ENCODE measurements at regions not wholly inside any gene's neighbourhood (a gene's known extent, or its start where the extent isn't known, plus 50 kb on each side); places are given as distances from the start of the nearest gene placed in this dataset.

GRCh38 chr10:8978100-8978499, 923.6 kb downstream of the GATA3 start:
- TF ChIP-seq, protein P1, sequence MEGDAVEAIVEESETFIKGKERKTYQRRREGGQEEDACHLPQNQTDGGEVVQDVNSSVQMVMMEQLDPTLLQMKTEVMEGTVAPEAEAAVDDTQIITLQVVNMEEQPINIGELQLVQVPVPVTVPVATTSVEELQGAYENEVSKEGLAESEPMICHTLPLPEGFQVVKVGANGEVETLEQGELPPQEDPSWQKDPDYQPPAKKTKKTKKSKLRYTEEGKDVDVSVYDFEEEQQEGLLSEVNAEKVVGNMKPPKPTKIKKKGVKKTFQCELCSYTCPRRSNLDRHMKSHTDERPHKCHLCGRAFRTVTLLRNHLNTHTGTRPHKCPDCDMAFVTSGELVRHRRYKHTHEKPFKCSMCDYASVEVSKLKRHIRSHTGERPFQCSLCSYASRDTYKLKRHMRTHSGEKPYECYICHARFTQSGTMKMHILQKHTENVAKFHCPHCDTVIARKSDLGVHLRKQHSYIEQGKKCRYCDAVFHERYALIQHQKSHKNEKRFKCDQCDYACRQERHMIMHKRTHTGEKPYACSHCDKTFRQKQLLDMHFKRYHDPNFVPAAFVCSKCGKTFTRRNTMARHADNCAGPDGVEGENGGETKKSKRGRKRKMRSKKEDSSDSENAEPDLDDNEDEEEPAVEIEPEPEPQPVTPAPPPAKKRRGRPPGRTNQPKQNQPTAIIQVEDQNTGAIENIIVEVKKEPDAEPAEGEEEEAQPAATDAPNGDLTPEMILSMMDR (IDR thresholded peaks at IDR 0.05; ENCODE audit: insufficient read depth, low read depth, low read length), result no peak
- TF ChIP-seq EZH2 (IDR thresholded peaks at IDR 0.05; ENCODE audit: insufficient read depth, low read length), result no peak
